Hepatocyte (in vitro differentiated cells): ENCODE measurements at regions not wholly inside any gene's neighbourhood (a gene's known extent, or its start where the extent isn't known, plus 50 kb on each side); places are given as distances from the start of the nearest gene placed in this dataset.

ENCODE experiments used
- DNase-seq: peaks from one replicate; pipeline ENCODE4 v3.0.0-alpha.2; 2016; ENCODE audit warnings: low spot score
- H2AFZ ChIP-seq: fragments of 200-600 bp; sonication (generic); 2 replicates; pipeline ENCODE4 v1.6.0; 2016; ENCODE audit warnings: antibody characterized with exemption, mild to moderate bottlenecking
- H3K27ac ChIP-seq: fragments of 200-600 bp; sonication (generic); 2 replicates; pipeline ENCODE4 v1.5.1; 2016; ENCODE audit warnings: mild to moderate bottlenecking
- H3K27me3 ChIP-seq: fragments of 200-600 bp; sonication (generic); 2 replicates; pipeline ENCODE4 v1.6.1; 2016
- H3K36me3 ChIP-seq: fragments of 200-600 bp; sonication (generic); replicated peaks from 2 replicates; pipeline ENCODE4 v1.5.1; 2016; ENCODE audit warnings: low read depth; ENCODE audit not compliant: insufficient read depth
- H3K4me1 ChIP-seq: fragments of 200-600 bp; sonication (generic); 2 replicates; pipeline ENCODE4 v1.5.1; 2016; ENCODE audit warnings: mild to moderate bottlenecking, moderate library complexity; ENCODE audit not compliant: insufficient read depth
- H3K4me2 ChIP-seq: fragments of 200-600 bp; sonication (generic); 2 replicates; pipeline ENCODE4 v1.6.0; 2016
- H3K4me3 ChIP-seq: fragments of 200-600 bp; sonication (generic); 2 replicates; pipeline ENCODE4 v1.5.1; 2016; ENCODE audit warnings: mild to moderate bottlenecking
- H3K79me2 ChIP-seq: fragments of 200-600 bp; sonication (generic); 2 replicates; pipeline ENCODE4 v1.6.0; 2017; ENCODE audit warnings: mild to moderate bottlenecking
- H3K9me2 ChIP-seq: fragments of 200-600 bp; sonication (generic); replicated peaks from 2 replicates; pipeline ENCODE4 v1.6.0; 2017; ENCODE audit warnings: mild to moderate bottlenecking; ENCODE audit not compliant: insufficient read depth
- H3K9me3 ChIP-seq: fragments of 200-600 bp; sonication (generic); 2 replicates; pipeline ENCODE4 v1.5.1; 2016; ENCODE audit warnings: low read depth, mild to moderate bottlenecking
- H4K20me1 ChIP-seq: fragments of 200-600 bp; sonication (generic); 2 replicates; pipeline ENCODE4 v1.6.0; 2016; ENCODE audit warnings: mild to moderate bottlenecking; ENCODE audit not compliant: insufficient read depth, poor library complexity, severe bottlenecking
- EZH2 ChIP-seq: fragments of 200-600 bp; sonication (generic); IDR thresholded peaks from 2 replicates; pipeline ENCODE4 v1.6.1; 2016; ENCODE audit warnings: antibody characterized with exemption, mild to moderate bottlenecking, borderline replicate concordance
- EZH2phosphoT487 ChIP-seq: fragments of 200-600 bp; sonication (generic); IDR thresholded peaks from one replicate; pipeline ENCODE4 v1.6.1; 2018; ENCODE audit warnings: antibody characterized with exemption, mild to moderate bottlenecking, low read depth, moderate library complexity; ENCODE audit not compliant: unreplicated experiment, severe bottlenecking
- WGBS: methylation state at CpG from one replicate; pipeline ENCODE4 v1.1.6; 2016; ENCODE audit warnings: low lambda C conversion rate; ENCODE audit errors: missing lambda C conversion rate; 5-methylcytosine and 5-hydroxymethylcytosine counted together
- TF ChIP-seq, protein P1 (sequence below): fragments of 200-600 bp; sonication (generic); IDR thresholded peaks from 2 replicates; pipeline ENCODE4 v1.5.1; 2016; ENCODE audit warnings: antibody characterized with exemption, mild to moderate bottlenecking; ENCODE audit not compliant: poor library complexity

GRCh38 chr3:67790043-67790442 is 135.6 kb upstream of the SUCLG2 start:
- TF ChIP-seq, protein P1, sequence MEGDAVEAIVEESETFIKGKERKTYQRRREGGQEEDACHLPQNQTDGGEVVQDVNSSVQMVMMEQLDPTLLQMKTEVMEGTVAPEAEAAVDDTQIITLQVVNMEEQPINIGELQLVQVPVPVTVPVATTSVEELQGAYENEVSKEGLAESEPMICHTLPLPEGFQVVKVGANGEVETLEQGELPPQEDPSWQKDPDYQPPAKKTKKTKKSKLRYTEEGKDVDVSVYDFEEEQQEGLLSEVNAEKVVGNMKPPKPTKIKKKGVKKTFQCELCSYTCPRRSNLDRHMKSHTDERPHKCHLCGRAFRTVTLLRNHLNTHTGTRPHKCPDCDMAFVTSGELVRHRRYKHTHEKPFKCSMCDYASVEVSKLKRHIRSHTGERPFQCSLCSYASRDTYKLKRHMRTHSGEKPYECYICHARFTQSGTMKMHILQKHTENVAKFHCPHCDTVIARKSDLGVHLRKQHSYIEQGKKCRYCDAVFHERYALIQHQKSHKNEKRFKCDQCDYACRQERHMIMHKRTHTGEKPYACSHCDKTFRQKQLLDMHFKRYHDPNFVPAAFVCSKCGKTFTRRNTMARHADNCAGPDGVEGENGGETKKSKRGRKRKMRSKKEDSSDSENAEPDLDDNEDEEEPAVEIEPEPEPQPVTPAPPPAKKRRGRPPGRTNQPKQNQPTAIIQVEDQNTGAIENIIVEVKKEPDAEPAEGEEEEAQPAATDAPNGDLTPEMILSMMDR: peak; percentile 47
- TF ChIP-seq EZH2phosphoT487 (no peak), EZH2 (no peak)
- no peaks in the 10 kb centered on the region for H3K9me2 ChIP-seq
- H3K4me3 ChIP-seq: no peak overlapping the region
- WGBS: 46% methylated on average over 2 of the region's 2 CpGs
- no peaks in the 10 kb centered on the region for H3K4me1 ChIP-seq
- peak; percentile 49 for DNase-seq
- H3K4me2 ChIP-seq: no peak overlapping the region
- H3K27me3 ChIP-seq: no peaks in the 10 kb centered on the region
- no peaks in the 10 kb centered on the region for H3K9me3 ChIP-seq
- no peaks in the 10 kb centered on the region for H4K20me1 ChIP-seq
- H3K36me3 ChIP-seq: no peaks in the 10 kb centered on the region
- no peaks in the 10 kb centered on the region for H3K79me2 ChIP-seq
- no peak overlapping the region for H2AFZ ChIP-seq
- no peak overlapping the region for H3K27ac ChIP-seq

- Histone ChIP-seq H3K27me3 (no peaks in the 10 kb centered on the region), H3K4me1 (no peaks in the 10 kb centered on the region), H3K9me3 (no peaks in the 10 kb centered on the region), H3K36me3 (no peaks in the 10 kb centered on the region), H3K27ac (no peak overlapping the region), H3K4me3 (no peak overlapping the region), H3K79me2 (no peaks in the 10 kb centered on the region), H3K9me2 (no peaks in the 10 kb centered on the region), H4K20me1 (no peaks in the 10 kb centered on the region), H2AFZ (no peak overlapping the region), H3K4me2 (no peak overlapping the region)
- DNase-seq: no peak
- no peak for TF ChIP-seq EZH2phosphoT487
- TF ChIP-seq, protein P1: no peak
- WGBS: 67% methylated on average over 6 of the region's 6 CpGs
These were observed 134.0 kb upstream of the SUCLG2 start for GRCh38 chr3:67788396-67788795.

GRCh38 chr3:67783281-67784250 is 129.2 kb upstream of the SUCLG2 start:
- TF ChIP-seq, protein P1: no peak
- TF ChIP-seq EZH2phosphoT487 (no peak), EZH2 (no peak)
- no peaks in the 10 kb centered on the region for H4K20me1 ChIP-seq
- no peak overlapping the region for H3K4me2 ChIP-seq
- WGBS: 34% methylated on average over 3 of the region's 3 CpGs
- H3K4me3 ChIP-seq: no peak overlapping the region
- H3K9me2 ChIP-seq: no peaks in the 10 kb centered on the region
- H3K27me3 ChIP-seq: no peaks in the 10 kb centered on the region
- H3K36me3 ChIP-seq: no peaks in the 10 kb centered on the region
- H3K4me1 ChIP-seq: no peaks in the 10 kb centered on the region
- peak overlapping the region; percentile 16 for H3K27ac ChIP-seq
- H3K9me3 ChIP-seq: no peaks in the 10 kb centered on the region
- no peak for DNase-seq
- no peak overlapping the region for H2AFZ ChIP-seq
- H3K79me2 ChIP-seq: no peaks in the 10 kb centered on the region
